ENCODE measurements at regions not wholly inside any gene's neighbourhood (a gene's known extent, or its start where the extent isn't known, plus 50 kb on each side); places are given as distances from the start of the nearest gene placed in this dataset.

DNA sequence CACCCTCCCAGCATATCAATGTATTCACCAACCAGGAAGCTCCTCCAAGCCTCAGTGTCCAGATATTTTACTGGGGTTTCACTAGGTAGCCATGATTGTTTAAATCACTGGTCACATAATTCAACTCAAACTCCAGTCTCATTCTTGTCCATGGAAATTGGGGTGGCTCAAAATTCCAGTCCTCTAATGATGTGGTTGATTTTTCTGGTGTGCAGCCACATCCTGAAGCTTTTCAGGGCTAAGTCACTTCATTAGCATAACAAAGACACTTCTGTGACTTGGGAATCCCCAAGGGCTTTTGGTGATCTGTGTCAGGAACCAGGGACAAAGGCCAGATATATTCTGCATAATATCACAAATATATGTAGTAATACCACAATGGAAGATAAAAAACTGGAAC lies 786.9 kb upstream of the IGFBP3 start:
- no peak for DNase-seq

GRCh38 chr7:46705386-46706255 lies 784.5 kb upstream of the IGFBP3 start:
- no peak for DNase-seq

GRCh38 chr7:46696741-46697140 lies 775.7 kb upstream of the IGFBP3 start:
- no peak for DNase-seq

GRCh38 chr7:46695051-46695708 lies 774.1 kb upstream of the IGFBP3 start:
- DNase-seq = no peak

DNA sequence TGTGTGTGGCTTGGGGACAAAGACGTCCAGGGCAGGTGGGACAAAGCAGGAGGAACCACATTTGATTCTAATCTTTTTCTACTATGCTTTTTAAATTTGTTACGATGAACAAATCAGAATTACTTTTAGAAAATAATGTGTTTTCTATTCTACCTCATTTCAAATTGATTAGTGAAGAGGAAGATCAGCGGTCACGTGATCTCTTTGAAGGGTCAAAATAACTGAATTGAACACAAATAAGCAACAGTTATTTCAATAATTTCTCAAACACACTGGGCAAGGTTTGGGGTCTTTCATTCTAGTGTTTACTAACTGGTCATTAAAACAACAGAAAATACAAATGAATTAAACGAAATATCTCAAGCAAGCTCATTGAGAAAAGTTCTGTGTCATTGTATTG lies 773.0 kb upstream of the IGFBP3 start:
- no peak for DNase-seq

- DNase-seq = no peak
Observed at GRCh38 chr7:46687203-46687602, 766.1 kb upstream of the IGFBP3 start.

GRCh38 chr7:46685051-46685450 lies 764.0 kb upstream of the IGFBP3 start:
- no peak for DNase-seq

DNA sequence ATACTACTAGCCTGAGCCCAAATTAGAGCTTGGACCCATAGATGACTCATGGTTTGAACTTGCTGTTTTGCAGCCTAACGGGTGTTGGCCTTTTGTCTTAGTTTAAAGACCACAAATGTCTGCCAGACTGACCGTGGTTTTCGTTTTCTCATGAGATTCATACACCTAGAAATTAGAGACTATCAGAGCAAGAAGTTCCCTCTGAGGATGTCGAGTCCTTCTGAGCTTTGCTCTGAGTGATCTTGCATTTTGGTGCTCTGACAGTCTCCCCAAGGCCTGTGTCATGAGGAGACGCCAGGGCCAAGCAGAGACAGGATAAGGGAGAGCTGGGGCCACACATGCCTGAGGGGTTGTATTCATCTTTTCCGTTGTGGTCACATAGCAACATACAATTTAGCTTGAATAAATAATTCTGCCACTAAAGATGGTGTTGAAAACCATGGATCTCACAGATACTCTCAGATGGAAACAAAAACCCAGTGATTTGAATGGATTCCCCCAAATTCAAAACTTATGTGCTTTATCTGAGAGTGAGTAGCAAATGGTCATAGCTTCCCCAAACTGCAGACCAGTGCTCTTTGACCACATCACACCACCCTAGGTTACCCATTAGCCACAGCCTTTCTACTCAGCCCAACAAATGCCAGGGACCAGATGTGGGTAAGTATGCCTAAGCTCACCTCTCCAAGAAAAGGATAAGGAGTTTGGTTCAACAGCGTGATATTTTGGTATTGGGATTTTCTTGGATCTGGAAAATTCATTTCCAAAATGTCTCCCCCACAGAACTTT lies 762.0 kb upstream of the IGFBP3 start:
- DNase-seq = no peak

- no peak for DNase-seq
Observed at GRCh38 chr7:46681865-46682503, 760.9 kb upstream of the IGFBP3 start.

DNA sequence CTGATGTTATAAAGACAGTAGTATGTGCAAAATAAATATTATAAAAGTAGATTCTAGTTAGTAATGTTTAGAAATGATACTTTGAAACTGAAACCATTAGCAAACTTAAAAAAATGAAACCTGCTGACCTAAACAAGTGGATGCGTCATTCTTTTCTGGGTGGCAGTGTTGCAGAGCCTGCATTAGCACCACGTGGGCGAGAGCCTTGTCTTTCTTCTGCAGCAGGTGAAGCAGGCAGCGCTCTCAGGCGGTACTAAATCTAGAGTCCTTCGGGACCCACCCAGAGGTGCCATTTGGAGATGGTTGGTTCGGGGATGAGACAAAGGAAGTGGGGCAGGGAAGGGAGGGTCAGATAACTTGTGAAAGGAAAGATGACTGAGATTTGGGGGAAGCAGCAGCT lies 759.1 kb upstream of the IGFBP3 start:
- DNase-seq = no peak

- no peak for DNase-seq
Observed at GRCh38 chr7:46679671-46680070, 758.6 kb upstream of the IGFBP3 start.

GRCh38 chr7:46678421-46678820 lies 757.3 kb upstream of the IGFBP3 start:
- no peak for DNase-seq

DNA sequence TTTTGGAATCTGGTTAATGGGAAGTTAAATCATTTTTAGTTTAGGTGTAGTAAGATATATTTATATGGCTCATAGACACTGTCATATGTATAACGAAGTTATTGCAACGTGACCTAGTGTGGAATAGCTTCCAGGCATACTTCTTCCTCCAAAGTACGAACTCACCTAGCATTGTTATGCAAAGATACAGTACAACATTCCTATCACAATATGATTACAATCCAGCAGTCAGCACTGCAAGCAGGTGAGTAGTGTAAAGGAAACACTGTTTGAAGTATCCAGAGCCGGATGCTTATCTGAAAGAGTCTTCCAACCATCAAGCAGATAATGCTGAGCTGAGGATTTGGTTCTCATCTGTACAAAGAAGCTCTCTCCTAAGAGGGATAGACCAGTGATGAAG lies 754.4 kb upstream of the IGFBP3 start:
- no peak for DNase-seq

GRCh38 chr7:46672861-46673260 lies 751.8 kb upstream of the IGFBP3 start:
- no peak for DNase-seq

GRCh38 chr7:46671108-46671769 lies 750.2 kb upstream of the IGFBP3 start:
- DNase-seq = no peak

DNA sequence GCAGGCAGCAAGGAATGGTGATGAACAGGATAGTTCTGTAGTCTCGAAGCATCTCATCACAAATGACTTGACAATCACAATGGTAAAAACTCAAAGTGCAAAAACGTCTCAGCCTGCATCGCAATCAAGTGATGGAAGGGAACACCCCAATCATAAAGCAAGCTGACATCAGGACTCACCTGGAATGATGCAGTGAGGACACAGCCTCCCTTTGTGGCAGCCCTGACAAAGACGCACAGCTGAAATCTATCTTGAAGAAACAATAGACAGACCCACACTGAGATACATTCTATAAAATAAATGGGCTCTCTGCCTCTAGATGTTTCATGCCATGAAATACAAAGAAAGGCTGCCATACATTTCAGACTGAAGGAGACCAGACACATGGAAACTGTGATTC lies 748.0 kb upstream of the IGFBP3 start:
- DNase-seq = no peak

DNA sequence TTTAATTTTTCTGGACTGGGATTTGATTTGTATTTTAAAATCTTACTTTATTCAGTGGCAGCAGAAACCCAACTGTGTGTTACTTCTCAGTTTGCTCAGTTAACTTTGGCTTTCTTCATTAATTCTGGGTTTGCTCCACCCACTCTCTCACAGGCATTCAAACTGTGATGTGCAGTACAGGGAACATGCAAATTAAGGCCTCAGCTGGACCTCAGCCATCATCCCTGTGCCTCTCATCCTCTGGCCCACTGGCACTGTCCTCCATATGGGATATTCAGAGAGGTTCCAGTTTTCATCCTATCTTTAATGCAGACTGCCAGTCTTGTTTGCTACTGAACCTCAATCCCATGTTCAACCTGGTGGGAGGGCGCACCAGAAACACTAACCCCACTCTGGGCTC lies 743.4 kb upstream of the IGFBP3 start:
- DNase-seq = no peak

DNA sequence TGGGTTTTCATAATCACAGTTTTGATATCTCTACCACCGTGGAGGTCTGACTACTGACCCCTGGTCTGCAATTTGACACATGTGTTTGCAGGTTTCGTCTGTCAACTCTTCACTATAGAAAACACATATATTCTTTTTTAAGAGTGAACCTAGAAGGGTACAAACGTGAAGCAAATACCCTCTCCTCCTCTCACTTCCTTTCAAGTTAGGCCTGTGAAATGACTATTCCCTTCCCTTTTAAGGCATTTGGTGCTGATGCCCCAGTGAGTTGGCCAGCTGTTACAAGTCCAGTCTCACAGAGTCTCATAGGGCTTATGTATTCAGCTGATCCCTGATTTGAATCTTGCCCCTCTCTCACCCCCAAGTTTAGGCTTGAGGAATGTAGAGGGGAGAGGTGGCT lies 742.0 kb upstream of the IGFBP3 start:
- no peak for DNase-seq

- no peak for DNase-seq
Observed at GRCh38 chr7:46661431-46661830, 740.4 kb upstream of the IGFBP3 start.

DNA sequence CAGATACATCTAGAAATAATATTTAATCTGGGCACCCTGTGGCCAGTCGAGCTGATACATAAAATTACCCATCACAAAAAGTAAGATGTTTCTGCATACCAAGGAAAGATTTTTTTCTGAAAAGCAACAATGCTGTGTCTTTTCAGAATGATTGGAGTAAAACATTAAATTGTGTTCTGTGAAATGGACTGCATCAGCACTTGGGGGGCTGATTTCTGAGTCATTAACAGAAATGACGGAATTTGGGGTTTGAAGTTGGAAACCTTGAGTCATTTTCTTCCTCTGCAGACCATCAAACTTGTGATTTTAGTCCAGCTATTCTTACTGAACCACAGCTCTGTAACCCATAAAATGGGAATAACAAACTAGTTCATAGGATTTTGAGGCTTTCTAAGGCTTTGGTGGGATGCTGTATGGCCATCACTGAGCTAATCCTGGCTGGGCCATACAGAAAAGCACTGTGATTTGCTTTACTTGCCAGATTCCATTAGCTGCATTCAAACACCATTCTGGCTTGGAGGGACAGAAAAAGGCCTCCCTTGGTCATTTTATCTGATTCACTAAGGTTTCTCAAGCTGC lies 739.4 kb upstream of the IGFBP3 start:
- DNase-seq = no peak

DNA sequence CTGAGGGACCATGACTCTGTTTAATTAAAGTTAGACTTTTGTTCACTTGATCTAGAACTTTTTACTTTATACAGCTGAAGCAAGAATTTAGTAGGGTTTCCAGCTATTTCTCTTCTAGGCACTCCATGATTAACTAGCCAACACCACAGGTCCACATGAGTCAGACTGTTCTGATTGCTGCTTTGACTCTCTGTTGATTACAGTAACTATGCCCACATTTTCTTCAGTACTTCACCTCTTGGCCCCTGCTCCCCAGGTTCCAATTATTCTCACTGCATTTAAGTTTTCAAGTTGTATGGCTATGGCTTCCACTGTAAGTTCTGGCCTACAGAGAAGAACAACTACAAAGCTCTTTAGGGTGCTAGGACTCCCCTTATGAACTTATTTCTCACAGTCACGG lies 737.2 kb upstream of the IGFBP3 start:
- DNase-seq = no peak
